BE2C (cell line): ENCODE measurements at regions not wholly inside any gene's neighbourhood (a gene's known extent, or its start where the extent isn't known, plus 50 kb on each side); places are given as distances from the start of the nearest gene placed in this dataset.

ENCODE experiments used
- DNase-seq: peaks from one replicate; pipeline ENCODE4 v3.0.0-alpha.2; 2020
- H3K27me3 ChIP-seq: fragments of 250-450 bp; sonication (Bioruptor Pico); 2 replicates; pipeline ENCODE4 v1.5.1; 2020; ENCODE audit warnings: mild to moderate bottlenecking
- H3K36me3 ChIP-seq: fragments of 250-450 bp; sonication (Bioruptor Pico); 2 replicates; pipeline ENCODE4 v1.5.1; 2020; ENCODE audit warnings: mild to moderate bottlenecking
- H3K4me1 ChIP-seq: fragments of 250-450 bp; sonication (Bioruptor Pico); 2 replicates; pipeline ENCODE4 v1.5.1; 2020
- H3K4me3 ChIP-seq: 2 replicates; pipeline ENCODE4 v1.5.1; 2011; ENCODE audit warnings: low read depth, low read length
- H3K9me3 ChIP-seq: fragments of 250-450 bp; sonication (Bioruptor Pico); 2 replicates; pipeline ENCODE4 v1.5.1; 2020
- CTCF ChIP-seq: IDR thresholded peaks from 2 replicates; pipeline ENCODE4 v1.5.1; 2012; ENCODE audit warnings: mild to moderate bottlenecking, low read depth, low read length

DNA sequence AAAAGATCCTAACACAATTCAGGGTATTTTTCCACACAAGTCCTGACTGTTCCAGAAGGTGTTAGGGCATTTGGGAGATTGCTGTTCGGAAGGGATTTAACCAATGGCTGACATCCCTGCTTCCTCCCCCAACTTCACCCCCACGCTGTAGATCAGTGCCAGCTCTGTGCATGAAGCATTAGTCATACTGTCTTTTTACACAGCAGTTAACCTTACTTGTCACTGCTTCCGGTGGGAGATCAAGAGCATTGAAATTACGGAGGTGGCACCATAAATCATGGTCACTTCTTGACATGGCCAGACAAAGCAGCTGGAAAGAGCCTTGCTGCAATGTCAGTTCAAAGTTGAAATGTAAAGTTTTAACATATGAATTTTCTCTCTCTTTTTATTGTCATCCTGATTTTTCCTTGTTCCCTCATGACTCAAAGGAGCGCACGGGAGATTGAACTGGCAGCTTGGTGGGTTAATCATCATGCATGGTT is 70.2 kb downstream of the HRH4 start:
- no peak for TF ChIP-seq CTCF
- H3K9me3 ChIP-seq = no peaks in the 10 kb centered on the region
- no peaks in the 10 kb centered on the region for H3K27me3 ChIP-seq
- no peak overlapping the region for H3K4me3 ChIP-seq
- no peaks in the 10 kb centered on the region for H3K4me1 ChIP-seq
- DNase-seq = no peak
- no peaks in the 10 kb centered on the region for H3K36me3 ChIP-seq

DNA sequence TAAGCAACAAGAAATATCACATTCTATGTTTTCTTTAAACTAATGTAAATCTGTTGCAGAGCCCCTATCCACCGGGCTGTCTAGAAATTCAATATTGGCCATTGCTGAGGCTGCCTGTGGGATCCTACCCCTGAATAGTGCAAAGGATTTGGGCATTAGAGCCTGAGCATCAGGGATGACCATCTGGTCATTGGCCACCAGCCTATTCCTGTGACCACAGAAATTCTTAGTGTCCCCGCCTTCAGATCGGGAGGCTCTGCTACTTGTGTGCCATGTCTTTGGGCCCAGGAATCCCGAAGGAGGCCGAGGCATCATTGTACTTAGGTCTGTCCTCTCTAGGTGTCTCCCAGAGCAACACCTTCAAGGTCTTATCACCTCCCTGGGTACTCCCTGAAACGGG is 73.8 kb downstream of the HRH4 start:
- no peaks in the 10 kb centered on the region for H3K9me3 ChIP-seq
- H3K4me1 ChIP-seq = no peaks in the 10 kb centered on the region
- no peaks in the 10 kb centered on the region for H3K27me3 ChIP-seq
- no peak for DNase-seq
- no peaks in the 10 kb centered on the region for H3K36me3 ChIP-seq
- no peak for TF ChIP-seq CTCF
- H3K4me3 ChIP-seq = no peak overlapping the region

DNA sequence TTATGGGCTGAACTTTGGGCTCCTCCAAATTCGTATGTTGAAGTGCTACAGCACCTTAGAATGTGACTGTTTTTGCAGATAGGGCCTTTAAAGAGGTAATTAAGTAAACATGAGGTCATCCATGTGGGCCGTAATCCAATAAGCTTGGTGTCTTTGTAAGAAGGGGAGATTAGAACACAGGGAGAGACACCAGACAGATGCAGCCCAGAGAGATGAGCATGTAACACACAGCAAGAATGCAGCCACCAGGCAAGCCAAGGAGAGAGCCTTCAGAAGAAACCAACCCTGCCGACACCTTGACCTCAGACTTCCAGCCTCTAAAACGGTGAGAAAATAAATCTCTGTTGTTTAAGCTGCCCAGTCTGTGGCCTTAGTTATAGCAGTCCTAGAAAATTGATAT is 74.3 kb downstream of the HRH4 start:
- Histone ChIP-seq H3K36me3 (no peaks in the 10 kb centered on the region), H3K9me3 (no peaks in the 10 kb centered on the region), H3K4me1 (no peaks in the 10 kb centered on the region), H3K27me3 (no peaks in the 10 kb centered on the region), H3K4me3 (no peak overlapping the region)
- no peak for TF ChIP-seq CTCF
- no peak for DNase-seq

GRCh38 chr18:24535527-24536295 is 75.3 kb downstream of the HRH4 start:
- Histone ChIP-seq H3K9me3 (no peaks in the 10 kb centered on the region), H3K4me1 (no peaks in the 10 kb centered on the region), H3K27me3 (no peaks in the 10 kb centered on the region), H3K4me3 (no peak overlapping the region), H3K36me3 (no peaks in the 10 kb centered on the region)
- DNase-seq = no peak
- TF ChIP-seq CTCF = no peak

DNA sequence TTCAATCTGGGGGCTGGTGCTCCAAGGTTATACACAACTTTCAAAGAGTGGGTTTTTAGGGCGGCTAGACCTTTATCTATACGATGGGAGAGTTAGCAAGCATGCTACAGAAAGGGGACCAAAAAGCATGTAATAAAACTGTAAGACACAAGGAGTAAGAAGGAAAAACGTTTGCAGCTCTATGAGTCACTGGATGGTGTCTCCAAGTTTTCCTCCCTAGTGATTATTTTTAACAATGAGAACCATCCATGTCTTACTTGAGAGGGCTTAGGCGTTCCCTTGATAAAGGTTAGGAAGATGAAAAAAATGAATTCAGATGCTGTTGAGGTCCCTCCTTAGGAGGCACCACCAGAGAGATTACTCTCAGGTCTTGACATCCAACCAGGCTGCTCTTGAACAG is 75.9 kb downstream of the HRH4 start:
- Histone ChIP-seq H3K4me3 (no peak overlapping the region), H3K36me3 (no peaks in the 10 kb centered on the region), H3K4me1 (no peaks in the 10 kb centered on the region), H3K27me3 (no peaks in the 10 kb centered on the region), H3K9me3 (no peaks in the 10 kb centered on the region)
- no peak for DNase-seq
- no peak for TF ChIP-seq CTCF

DNA sequence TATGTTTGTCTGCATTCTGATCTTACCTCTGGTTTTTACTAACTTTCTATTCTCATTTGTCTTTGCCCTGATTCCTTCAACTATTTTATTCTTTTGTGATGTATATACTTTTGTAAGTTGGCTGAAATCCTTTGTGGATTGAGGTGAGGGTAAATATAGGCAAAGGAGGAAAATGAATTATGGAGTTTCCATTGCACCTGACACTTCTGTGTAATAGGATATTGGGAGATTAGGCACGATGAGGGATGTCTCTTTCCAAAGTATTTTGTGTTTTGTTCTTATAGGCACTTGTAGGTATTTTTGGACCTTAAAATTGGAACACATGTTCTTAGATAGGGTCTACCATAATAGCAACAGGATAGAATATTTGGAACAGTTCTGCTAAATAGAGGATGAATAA is 76.4 kb downstream of the HRH4 start:
- H3K9me3 ChIP-seq = no peaks in the 10 kb centered on the region
- H3K4me3 ChIP-seq = no peak overlapping the region
- no peaks in the 10 kb centered on the region for H3K4me1 ChIP-seq
- H3K36me3 ChIP-seq = no peaks in the 10 kb centered on the region
- H3K27me3 ChIP-seq = no peaks in the 10 kb centered on the region
- no peak for TF ChIP-seq CTCF
- DNase-seq = no peak
